ENCODE measurements at regions not wholly inside any gene's neighbourhood (a gene's known extent, or its start where the extent isn't known, plus 50 kb on each side); places are given as distances from the start of the nearest gene placed in this dataset.
A peak's percentile ranks its signal among the peaks of the same experiment; 100 is the strongest.
"Not testable (repeated sequence)": the region's sequence is repeated elsewhere in the genome, so short reads cannot be mapped to it uniquely, and the experiment has no call there.

DNA sequence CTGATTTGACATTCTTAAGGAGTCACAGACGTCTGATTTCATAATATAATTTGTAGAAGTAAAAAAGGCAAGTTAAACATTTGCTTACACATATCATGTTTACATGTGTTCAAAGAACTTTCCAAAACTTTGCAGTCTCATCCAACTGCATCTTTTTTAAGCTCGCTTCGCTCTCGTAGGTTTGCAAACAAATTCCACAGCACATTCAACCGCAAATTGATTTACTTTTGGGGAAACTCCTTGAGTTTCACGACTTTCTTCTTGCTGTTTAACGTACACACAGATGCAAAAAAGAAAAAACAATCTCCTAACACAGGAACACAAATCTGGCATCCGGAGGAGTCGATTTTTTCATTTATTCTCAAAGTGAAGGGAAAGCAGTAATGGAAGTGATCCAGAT lies 1149.5 kb downstream of the VRK1 start:
- no peak for DNase-seq (ENCODE audit: low spot score)

GRCh38 chr14:97948841-97949240 lies 1151.7 kb downstream of the VRK1 start:
- DNase-seq (ENCODE audit: low spot score): no peak

DNA sequence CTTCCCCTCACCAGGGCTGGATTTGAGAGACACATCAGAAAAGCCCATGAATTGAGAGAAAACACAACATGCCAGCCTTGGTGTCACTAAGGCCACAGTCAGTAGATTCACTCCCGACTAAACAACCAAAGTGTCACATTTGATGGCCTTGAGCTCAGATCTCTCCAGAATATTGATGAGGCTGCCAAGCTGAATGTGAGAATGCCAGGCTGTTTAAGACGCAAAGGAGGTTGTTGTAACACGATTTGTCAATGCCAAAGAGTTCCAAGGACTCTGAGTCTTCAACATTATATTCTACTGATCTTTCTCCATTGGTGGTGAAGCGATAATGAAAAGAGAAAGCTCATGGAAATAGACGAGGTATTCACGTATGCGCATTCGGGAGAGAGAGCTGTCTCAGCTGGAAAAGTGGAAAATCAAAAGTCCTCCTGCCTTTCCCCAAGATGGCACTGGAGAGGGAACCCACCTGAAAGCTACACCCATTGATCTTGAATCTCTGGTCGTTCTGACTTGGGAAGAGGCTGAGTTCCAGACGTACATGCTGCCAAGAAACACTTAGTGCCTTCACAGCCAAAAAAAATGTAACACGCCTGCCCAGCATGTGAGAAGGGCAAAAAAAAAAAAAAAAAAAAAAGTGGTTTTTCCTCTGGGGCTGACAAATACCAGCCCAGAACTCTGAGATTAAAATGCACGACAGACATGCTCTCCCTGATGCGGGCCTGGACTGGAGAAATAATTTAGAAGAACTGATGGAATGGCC lies 1159.6 kb downstream of the VRK1 start:
- no peak for DNase-seq (ENCODE audit: low spot score)

DNA sequence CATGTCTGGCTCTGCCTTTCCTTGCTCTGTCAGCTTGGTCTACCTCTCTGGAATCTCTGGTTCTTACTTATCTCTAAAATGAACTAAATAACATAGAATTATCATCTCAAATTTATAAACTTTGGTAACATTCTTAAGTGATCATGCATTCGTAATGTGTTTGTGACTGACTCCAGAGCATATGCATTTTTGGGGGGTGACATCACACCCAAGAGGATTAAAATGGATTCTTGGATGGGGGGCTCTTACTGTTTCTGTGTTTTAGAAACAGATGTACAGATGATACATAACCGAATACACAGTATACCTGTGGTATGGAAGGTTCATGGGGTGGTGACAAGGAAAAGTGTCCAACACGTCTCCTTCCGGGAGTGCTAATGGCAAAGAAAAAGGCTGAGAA lies 1162.1 kb downstream of the VRK1 start:
- DNase-seq (ENCODE audit: low spot score): no peak

- DNase-seq (ENCODE audit: low spot score): no peak
Observed at GRCh38 chr14:97960436-97960835, 1163.3 kb downstream of the VRK1 start.

DNA sequence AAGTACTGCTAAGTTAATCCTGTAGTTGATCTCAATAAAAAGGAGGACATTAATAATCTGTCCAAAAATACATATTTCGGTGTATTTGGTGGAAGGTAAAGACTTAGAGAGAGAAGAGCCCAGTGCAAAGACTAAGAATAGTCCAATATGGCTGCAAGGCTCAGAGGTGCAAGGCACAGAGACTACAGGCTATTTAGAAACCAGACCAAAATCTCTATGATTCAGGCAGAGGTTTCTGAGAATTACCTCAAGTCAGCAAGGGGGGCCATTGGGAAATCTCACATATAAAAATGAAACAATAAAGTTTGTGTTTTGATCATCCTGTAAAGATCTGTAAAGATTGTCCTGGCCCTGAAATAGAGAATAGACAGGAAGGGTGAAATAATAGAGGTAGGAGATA lies 1173.0 kb downstream of the VRK1 start:
- DNase-seq (ENCODE audit: low spot score): no peak

DNA sequence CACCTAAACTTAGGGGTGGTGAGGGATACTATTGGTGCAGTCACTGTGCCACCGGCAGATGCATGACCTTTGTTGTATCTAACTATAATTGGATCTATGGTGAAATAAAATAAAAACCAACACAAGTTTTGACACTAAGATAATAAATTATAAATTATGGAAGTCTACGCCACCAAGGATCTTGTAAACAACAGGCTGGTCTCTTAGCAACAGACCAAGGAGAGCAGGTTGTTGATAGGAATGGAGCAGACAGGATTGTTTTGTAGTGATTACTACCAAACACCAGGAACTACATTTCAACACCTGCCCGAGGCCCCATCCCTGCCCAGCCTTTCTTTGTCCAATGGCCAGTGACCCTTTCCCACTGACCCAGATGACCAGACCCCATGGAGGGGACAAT lies 1178.0 kb downstream of the VRK1 start:
- no peak for DNase-seq (ENCODE audit: low spot score)

- DNase-seq (ENCODE audit: low spot score): no peak
Observed at GRCh38 chr14:97975962-97976361, 1178.8 kb downstream of the VRK1 start.

GRCh38 chr14:97976861-97977260 lies 1179.7 kb downstream of the VRK1 start:
- no peak for DNase-seq (ENCODE audit: low spot score)

- DNase-seq (ENCODE audit: low spot score): no peak
Observed at GRCh38 chr14:97977651-97978261, 1180.6 kb downstream of the VRK1 start.

DNA sequence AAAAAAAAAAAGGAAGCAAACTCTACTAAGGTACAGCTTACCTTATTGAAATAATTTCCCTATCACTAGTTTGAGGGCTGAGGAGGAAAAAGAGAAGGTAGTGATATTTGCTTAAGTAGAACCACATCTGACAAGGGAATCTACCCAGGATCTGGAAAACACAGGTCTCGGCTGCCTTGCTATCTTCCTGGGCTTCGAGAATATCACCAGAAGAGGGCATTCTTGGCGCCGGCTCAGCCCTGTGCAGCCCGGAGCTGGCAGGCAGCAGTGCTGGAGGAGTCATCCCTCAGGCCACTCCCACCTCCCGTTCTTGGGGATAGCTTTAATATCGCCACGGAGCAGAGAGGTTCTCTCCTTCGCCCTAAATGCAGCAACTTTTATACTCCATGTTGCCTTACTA lies 1181.2 kb downstream of the VRK1 start:
- peak; percentile 23 for DNase-seq (ENCODE audit: low spot score)

DNA sequence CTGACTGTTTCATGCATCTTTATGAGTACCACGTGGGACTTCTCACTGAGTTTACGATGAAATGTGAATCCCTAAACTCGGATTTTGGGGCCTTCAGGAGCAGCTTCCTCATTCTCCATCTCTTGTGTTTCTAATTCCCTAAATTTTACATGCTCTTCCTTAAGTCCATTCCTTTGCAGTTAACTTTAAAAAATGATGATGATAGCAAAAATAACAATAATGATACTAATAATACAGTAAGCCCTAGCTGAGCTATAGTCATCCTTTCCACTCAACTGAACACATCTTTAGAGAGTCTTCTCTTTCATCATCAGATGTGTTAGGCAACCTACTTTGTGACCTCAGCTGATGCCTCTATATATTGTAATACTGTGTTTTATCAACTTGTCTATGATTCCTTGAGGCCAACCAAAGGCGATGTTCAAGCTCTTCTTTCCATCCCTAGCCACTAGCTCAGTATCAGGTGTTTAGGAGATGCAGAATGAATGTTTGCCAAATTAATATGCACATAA lies 1196.4 kb downstream of the VRK1 start:
- no peak for DNase-seq (ENCODE audit: low spot score)

GRCh38 chr14:97994020-97994531 lies 1196.9 kb downstream of the VRK1 start:
- no peak for DNase-seq (ENCODE audit: low spot score)

DNA sequence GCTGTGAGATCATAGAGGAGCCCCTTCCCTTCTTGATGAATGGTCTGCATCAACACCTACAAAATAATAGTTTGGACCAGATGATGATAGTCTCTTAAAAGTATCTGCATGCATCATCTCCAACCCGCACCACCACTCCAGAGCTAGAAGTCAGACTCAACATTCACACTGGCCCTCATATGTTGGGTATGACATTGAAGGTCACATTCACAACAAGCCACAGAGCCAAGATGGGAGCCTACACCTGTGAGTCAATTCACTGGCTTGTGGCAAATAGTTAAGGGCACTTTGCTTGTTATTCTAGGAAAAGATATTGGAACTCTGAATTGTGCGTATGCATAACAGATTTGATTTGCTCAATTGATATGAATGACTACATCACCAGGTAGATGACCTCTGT lies 1197.9 kb downstream of the VRK1 start:
- DNase-seq (ENCODE audit: low spot score): no peak

DNA sequence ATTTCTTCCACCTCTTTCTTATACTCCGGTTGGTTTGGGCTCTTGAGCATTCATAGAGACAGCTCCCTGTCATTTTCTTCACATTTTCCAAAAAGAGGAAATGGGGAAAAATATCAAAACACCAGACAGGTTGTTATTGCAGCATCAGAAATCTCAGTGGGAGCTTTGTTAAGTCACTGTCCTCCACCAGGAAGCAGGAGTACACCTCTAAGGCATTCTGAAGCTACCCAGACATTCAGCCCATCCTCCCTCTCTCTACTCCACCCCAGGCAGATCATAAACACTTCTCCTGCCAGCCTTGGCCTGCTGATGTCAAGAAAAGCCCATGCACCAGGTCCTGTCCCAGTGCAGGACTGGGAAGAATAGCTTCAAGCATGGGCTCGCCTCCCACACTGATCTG lies 1198.3 kb downstream of the VRK1 start:
- DNase-seq (ENCODE audit: low spot score): no peak

DNA sequence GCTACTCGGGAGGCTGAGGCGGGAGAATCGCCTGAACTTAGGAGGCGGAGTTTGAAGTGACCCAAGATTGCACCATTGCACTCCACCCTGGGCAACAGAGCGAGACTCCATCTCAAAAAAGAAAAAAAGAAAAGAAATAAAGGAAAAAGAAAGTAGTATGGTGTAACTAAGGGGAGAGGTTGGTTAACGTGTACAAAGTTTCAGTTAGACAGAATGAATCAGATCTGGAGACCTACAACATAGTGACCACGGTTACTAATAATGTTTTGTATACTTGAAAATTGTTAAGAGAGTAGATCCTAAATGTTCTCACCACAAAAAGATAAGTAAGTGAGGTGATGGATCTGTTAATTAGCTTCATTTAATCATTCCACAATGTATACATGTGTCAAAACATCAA lies 1208.8 kb downstream of the VRK1 start:
- no peak for DNase-seq (ENCODE audit: low spot score)

GRCh38 chr14:98008381-98009113 lies 1211.4 kb downstream of the VRK1 start:
- DNase-seq (ENCODE audit: low spot score): no peak

DNA sequence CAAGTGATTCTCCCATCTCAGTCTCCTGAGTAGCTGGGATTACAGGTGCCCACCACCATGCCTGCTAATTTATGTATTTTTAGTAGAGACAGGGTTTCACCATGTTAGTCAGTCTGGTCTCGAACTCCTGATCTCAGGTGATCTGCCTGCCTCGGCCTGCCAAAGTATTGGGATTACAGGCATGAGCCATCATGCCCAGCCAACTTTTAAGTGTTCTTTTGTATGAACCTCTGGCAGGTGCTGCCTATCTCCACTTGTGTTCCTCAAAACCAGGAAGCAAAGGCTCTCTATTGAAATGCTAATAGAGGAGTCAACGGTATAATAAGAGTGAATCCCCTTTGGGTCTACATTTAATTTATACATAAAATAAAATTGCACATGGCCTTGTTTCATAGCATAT lies 1212.0 kb downstream of the VRK1 start:
- not testable (repeated sequence) for DNase-seq (ENCODE audit: low spot score)

GRCh38 chr14:98010784-98011183 lies 1213.6 kb downstream of the VRK1 start:
- no peak for DNase-seq (ENCODE audit: low spot score)

DNA sequence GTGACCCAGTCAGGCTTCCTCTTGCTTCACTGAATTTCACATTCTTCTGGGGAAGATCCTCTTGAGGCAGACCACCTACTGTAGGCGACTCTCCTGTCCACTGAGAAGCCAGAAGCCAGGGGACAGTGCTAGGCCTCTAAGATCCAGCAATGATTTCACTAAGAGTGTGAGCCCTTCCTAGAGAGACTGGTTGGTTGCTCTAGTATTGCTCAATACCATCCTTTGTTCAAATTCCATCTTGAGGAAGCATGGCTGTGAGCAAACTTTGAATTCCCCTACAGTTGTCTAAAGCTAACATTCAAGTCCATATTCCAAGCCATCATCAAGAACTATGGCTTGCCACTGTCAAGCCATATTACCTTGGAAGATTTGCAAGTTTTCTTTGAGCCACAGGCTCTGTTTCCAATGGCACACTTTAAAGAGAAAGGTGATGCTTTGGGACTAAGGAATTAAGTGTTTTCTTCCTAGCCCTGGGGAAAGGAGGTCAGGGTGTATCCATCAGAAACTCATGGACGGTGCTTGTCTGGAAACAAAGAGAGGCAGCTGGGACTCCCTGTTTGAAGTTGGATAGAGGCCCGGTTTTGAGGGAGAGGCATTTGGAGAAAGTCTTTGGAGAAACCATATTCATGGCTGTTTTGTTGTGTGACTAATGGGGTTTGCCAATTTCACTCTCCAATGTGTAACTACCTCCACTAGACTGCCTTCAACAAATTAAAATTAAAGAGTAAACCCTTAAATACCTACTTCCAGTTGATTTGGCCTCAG lies 1217.9 kb downstream of the VRK1 start:
- DNase-seq (ENCODE audit: low spot score): no peak

DNA sequence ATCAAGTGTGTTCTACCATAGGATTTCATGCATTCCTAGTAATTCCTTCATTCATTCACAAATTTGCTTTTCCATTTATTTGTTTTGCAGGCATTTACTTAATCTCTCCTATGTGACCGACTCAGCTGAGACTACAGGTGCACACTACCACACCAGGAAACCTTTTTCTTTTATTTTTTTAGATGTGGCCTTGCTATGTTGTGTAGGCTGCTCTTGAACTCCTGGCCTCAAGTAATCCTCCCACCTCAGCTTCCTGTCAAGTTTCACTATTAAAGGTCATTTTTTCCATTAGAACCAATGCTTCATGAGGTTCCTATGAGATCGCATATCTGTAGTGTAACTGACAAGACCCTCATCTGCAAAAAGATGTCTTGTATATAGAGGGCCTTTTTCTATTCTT lies 1218.7 kb downstream of the VRK1 start:
- DNase-seq (ENCODE audit: low spot score): no peak

DNA sequence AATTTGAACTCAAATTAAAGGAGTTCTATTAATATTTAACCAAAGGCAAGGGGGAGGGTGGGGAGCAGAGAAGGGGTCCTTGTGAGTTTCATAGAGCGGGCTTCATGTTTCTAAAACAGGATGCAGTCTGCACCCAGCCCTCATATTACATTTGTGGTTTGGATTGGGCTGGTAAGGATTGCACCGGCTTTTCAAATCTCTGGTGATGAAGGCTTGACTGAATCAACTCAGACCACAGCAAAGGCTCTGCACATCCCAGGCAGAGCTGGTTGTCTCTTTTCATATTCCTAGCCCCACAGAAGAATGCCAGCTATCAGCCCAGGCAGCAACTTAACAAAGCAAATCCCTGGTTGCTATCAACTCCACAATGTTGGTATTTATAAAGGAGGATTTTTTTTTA lies 1221.4 kb downstream of the VRK1 start:
- DNase-seq (ENCODE audit: low spot score): no peak

Measured in HuH-7 (cell line).